B cell (primary cell): ENCODE measurements at regions not wholly inside any gene's neighbourhood (a gene's known extent, or its start where the extent isn't known, plus 50 kb on each side); places are given as distances from the start of the nearest gene placed in this dataset.

Experiments
- ATAC-seq: fragments of 200-7000 bp; cut with Tn5 transposase; one replicate; pipeline ENCODE4 v1.10.0; 2021; ENCODE audit warnings: low read depth, mild to moderate bottlenecking, moderate number of reproducible peaks, moderate library complexity
- CTCF ChIA-PET: fragments of 350-600 bp; sonication (Branson Sonifier 250); formaldehyde crosslinking; loops from one replicate; lab custom pipeline; 2021; ENCODE audit warnings: antibody characterized with exemption, inconsistent platforms; lab: Charles Lee
- POLR2A ChIA-PET: fragments of 350-600 bp; sonication (Branson Sonifier 250); formaldehyde crosslinking; loops from one replicate; lab custom pipeline; 2021; ENCODE audit warnings: antibody characterized with exemption; lab: Charles Lee
- DNase-seq: peaks from one replicate; pipeline ENCODE4 v3.0.0; 2013
- H2AFZ ChIP-seq: 2 replicates; pipeline ENCODE4 v1.6.1; 2012; ENCODE audit warnings: mild to moderate bottlenecking, low read depth, low read length; ENCODE audit not compliant: insufficient read depth, poor library complexity, severe bottlenecking
- H3K27ac ChIP-seq, 2 donors: 1 replicate in 1 of 2; 2 replicates in 1 of 2; pipeline ENCODE4 v1.5.1; 2012 to 2013; ENCODE audit warnings: low read length in 2 of 2, mild to moderate bottlenecking in 2 of 2, moderate library complexity in 1 of 2
- H3K27me3 ChIP-seq, 4 experiments: fragments of 200-600 bp in 1 of 4; sonication (generic) in 1 of 4; replicated peaks in 1 of 4; 1 replicate in 2 of 4; 2 replicates in 2 of 4; pipeline versions ENCODE4 v1.6.1 to v1.7.0; 2013 to 2016; ENCODE audit warnings: low read length in 3 of 4, mild to moderate bottlenecking in 2 of 4, mixed read lengths in 1 of 4, moderate library complexity in 1 of 4; ENCODE audit not compliant: insufficient read depth in 4 of 4, control insufficient read depth in 3 of 4; ENCODE audit errors: control extremely low read depth in 1 of 4
- H3K36me3 ChIP-seq, 2 experiments: replicated peaks in 1 of 2; 1 replicate in 1 of 2; 2 replicates in 1 of 2; pipeline versions ENCODE4 v1.6.1 to v1.7.1; 2013; ENCODE audit warnings: low read length in 1 of 2; ENCODE audit not compliant: insufficient read depth in 2 of 2, control insufficient read depth in 1 of 2; ENCODE audit errors: control extremely low read depth in 1 of 2, extremely low read depth in 1 of 2
- H3K4me1 ChIP-seq, 2 donors: fragments of 200-600 bp in 1 of 2; sonication (generic) in 1 of 2; 1 replicate in 1 of 2; 2 replicates in 1 of 2; pipeline versions ENCODE4 v1.5.1 to v1.6.1; 2013 to 2017; ENCODE audit warnings: low read length in 2 of 2; ENCODE audit not compliant: control insufficient read depth in 2 of 2, insufficient read depth in 2 of 2
- H3K4me2 ChIP-seq: replicated peaks from 2 replicates; pipeline ENCODE3; 2012; ENCODE audit warnings: mild to moderate bottlenecking, low read depth, low read length; ENCODE audit not compliant: poor library complexity, severe bottlenecking
- H3K4me3 ChIP-seq, 5 experiments: fragments of 200-600 bp in 1 of 5; sonication (generic) in 1 of 5; 1 replicate in 3 of 5; 2 replicates in 2 of 5; pipeline versions ENCODE4 v1.5.1 to v1.7.0; 2011 to 2016; ENCODE audit warnings: low read length in 4 of 5, mild to moderate bottlenecking in 4 of 5, low read depth in 2 of 5, control low read depth in 1 of 5, moderate library complexity in 1 of 5; ENCODE audit not compliant: insufficient read depth in 1 of 5; ENCODE audit errors: control extremely low read depth in 1 of 5, extremely low read depth in 1 of 5
- H3K79me2 ChIP-seq: fragments of 200-600 bp; sonication (generic); one replicate; pipeline ENCODE4 v1.6.0; 2016; ENCODE audit warnings: low read length; ENCODE audit not compliant: control insufficient read depth, insufficient read depth
- H3K9ac ChIP-seq: fragments of 200-600 bp; sonication (generic); 2 replicates; pipeline ENCODE4 v1.6.1; 2017; ENCODE audit warnings: mild to moderate bottlenecking, low read length, moderate library complexity
- H3K9me3 ChIP-seq, 3 donors: one replicate each; pipeline versions ENCODE4 v1.6.1 to v1.7.1; 2013; ENCODE audit warnings: low read length in 2 of 3; ENCODE audit not compliant: control insufficient read depth in 2 of 3, insufficient read depth in 1 of 3; ENCODE audit errors: control extremely low read depth in 1 of 3
- H4K20me1 ChIP-seq: 2 replicates; pipeline ENCODE4 v1.6.0; 2012; ENCODE audit warnings: mild to moderate bottlenecking, low read length; ENCODE audit not compliant: insufficient read depth, control insufficient read depth, poor library complexity, severe bottlenecking
- H3K27ac Mint-ChIP-seq: one replicate; pipeline ENCODE4 v1.8.0; 2021; ENCODE audit warnings: mixed read lengths
- H3K27me3 Mint-ChIP-seq: one replicate; pipeline ENCODE4 v1.8.0; 2021; ENCODE audit warnings: mixed read lengths
- H3K4me1 Mint-ChIP-seq: one replicate; pipeline ENCODE4 v1.8.0; 2021; ENCODE audit warnings: mixed read lengths
- H3K4me3 Mint-ChIP-seq: one replicate; pipeline ENCODE4 v1.8.0; 2021; ENCODE audit warnings: mixed read lengths
- H3K9me3 Mint-ChIP-seq: one replicate; pipeline ENCODE4 v1.8.0; 2022; ENCODE audit warnings: mixed read lengths; ENCODE audit not compliant: insufficient read depth
- EZH2 ChIP-seq: IDR thresholded peaks from 2 replicates; pipeline ENCODE4 v1.6.1; 2012; ENCODE audit warnings: borderline replicate concordance, low read depth, mild to moderate bottlenecking, moderate library complexity, low read length; ENCODE audit not compliant: insufficient read depth, poor library complexity, severe bottlenecking
- WGBS: methylation state at CpG from one replicate; pipeline ENCODE4 v1.1.5; 2013; ENCODE audit warnings: missing lambda C conversion rate; ENCODE audit not compliant: insufficient coverage; 5-methylcytosine and 5-hydroxymethylcytosine counted together
- intact Hi-C: fragments of 100-400 bp; cut with micrococcal nuclease; formaldehyde crosslinking; loops from one replicate; pipeline ENCODE4 v1.10.0; 2022
- TF ChIP-seq, protein P1 (sequence below): fragments of 200-600 bp; IDR thresholded peaks from one replicate; pipeline ENCODE4 v1.8.0; 2022; ENCODE audit warnings: antibody characterized with exemption, mild to moderate bottlenecking

DNA sequence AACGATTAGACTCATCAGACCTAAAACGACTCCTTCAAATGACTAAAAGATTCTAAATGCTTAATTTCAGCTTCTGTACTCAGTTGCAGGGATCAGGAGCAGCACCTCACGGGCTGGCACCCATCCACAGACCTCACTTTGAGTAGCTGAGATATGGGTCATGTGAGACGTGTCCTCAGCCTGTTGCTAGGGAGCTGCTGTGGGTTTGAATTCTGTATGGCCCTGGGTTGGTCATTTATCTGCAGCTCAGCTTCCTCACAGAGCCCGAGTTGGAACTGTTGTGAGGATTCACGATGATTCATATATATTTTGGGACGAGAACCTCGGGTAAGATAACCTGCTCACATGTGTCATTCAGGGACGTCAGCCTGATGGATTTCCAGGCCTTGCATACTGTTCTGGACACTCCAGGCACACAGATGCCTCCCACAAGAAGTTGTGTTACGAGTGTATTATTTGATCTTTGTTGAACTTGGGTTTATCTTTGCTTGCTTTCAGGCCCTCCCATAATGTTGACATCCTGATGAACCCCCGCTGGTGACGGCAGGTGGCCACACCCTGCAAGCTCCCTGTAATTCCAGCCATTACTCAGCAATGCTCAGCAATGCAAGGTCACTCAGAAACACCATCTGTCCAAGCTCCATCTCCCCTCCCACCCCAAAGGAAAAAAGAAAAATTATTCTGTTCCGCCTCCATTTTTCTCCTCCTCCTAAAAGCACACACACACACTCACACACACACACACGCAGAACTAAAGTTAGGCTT, 137.6 kb downstream of the RBFOX3 start:
- H3K9me3 Mint-ChIP-seq = no peaks in the 10 kb centered on the region
- no peak overlapping the region for H3K4me3 Mint-ChIP-seq
- no peak for ATAC-seq
- Histone ChIP-seq H3K36me3 (no peaks in the 10 kb centered on the region), H3K9ac (no peak overlapping the region), H3K27ac (no peak overlapping the region), H3K4me1 (no peaks in the 10 kb centered on the region), H4K20me1 (no peaks in the 10 kb centered on the region), H2AFZ (no peak overlapping the region), H3K4me3 (no peak overlapping the region), H3K79me2 (no peaks in the 10 kb centered on the region), H3K9me3 (no peaks in the 10 kb centered on the region), H3K4me2 (no peak overlapping the region), H3K27me3 (peaks cover 0 to 4% (median 0%) of the 10 kb centered on the region in 4 experiments)
- POLR2A ChIA-PET = no interaction called here
- intact Hi-C loops = no loop called here
- TF ChIP-seq EZH2 = no peak
- TF ChIP-seq, protein P1, sequence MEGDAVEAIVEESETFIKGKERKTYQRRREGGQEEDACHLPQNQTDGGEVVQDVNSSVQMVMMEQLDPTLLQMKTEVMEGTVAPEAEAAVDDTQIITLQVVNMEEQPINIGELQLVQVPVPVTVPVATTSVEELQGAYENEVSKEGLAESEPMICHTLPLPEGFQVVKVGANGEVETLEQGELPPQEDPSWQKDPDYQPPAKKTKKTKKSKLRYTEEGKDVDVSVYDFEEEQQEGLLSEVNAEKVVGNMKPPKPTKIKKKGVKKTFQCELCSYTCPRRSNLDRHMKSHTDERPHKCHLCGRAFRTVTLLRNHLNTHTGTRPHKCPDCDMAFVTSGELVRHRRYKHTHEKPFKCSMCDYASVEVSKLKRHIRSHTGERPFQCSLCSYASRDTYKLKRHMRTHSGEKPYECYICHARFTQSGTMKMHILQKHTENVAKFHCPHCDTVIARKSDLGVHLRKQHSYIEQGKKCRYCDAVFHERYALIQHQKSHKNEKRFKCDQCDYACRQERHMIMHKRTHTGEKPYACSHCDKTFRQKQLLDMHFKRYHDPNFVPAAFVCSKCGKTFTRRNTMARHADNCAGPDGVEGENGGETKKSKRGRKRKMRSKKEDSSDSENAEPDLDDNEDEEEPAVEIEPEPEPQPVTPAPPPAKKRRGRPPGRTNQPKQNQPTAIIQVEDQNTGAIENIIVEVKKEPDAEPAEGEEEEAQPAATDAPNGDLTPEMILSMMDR = no peak
- DNase-seq = no peak
- H3K27me3 Mint-ChIP-seq = peaks cover 27% of the 10 kb centered on the region
- H3K4me1 Mint-ChIP-seq = no peaks in the 10 kb centered on the region
- CTCF ChIA-PET = no interaction called here
- H3K27ac Mint-ChIP-seq = no peak overlapping the region
- WGBS = 76% methylated on average over 9 of the region's 14 CpGs

DNA sequence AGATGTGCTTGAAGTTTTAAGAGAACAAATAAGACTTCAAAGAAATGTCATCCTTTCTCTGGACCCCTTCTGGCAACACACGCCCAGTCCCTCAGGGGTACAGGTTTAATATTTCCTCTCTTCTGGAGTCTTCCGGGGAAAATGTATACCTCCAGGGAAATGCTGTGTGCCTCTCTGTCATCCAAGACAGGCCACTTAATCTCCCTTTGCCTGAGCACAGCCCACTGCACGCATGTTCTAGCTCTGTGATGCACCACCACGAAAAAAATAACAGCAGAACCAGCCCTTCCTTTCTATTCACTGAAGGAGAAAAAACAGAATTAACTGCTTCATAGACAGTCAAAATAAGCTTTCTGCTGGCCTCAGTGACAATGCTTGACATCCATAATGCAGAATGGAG, 140.1 kb downstream of the RBFOX3 start:
- Histone ChIP-seq H3K9me3 (no peaks in the 10 kb centered on the region), H3K36me3 (no peaks in the 10 kb centered on the region), H3K4me3 (no peak overlapping the region), H4K20me1 (no peaks in the 10 kb centered on the region), H3K4me1 (no peaks in the 10 kb centered on the region), H3K27me3 (no peaks in the 10 kb centered on the region), H3K9ac (no peak overlapping the region), H3K4me2 (no peak overlapping the region), H3K27ac (no peak overlapping the region), H2AFZ (no peak overlapping the region), H3K79me2 (no peaks in the 10 kb centered on the region)
- H3K4me3 Mint-ChIP-seq = no peak overlapping the region
- TF ChIP-seq, protein P1 = no peak
- no peak for TF ChIP-seq EZH2
- DNase-seq (no peak), ATAC-seq (no peak)
- H3K4me1 Mint-ChIP-seq = no peaks in the 10 kb centered on the region
- ChIA-PET CTCF (interaction anchor here (1.6 kb wide), 1 partner anchor 70 kb away, joined by 4 read pairs; no protein-coding TSS in a partner anchor), POLR2A (no interaction called here)
- WGBS = 83% methylated on average over 2 of the region's 4 CpGs
- H3K9me3 Mint-ChIP-seq = no peaks in the 10 kb centered on the region
- peaks cover 20% of the 10 kb centered on the region for H3K27me3 Mint-ChIP-seq
- no peak overlapping the region for H3K27ac Mint-ChIP-seq
- intact Hi-C loops = no loop called here
